COLO668 (cell line): ENCODE measurements at regions not wholly inside any gene's neighbourhood (a gene's known extent, or its start where the extent isn't known, plus 50 kb on each side); places are given as distances from the start of the nearest gene placed in this dataset.
"Not testable (repeated sequence)": the region's sequence is repeated elsewhere in the genome, so short reads cannot be mapped to it uniquely, and the experiment has no call there.

ENCODE experiments used
- DNase-seq: peaks from one replicate; lab custom pipeline; 2025; ENCODE audit not compliant: unreplicated experiment; lab: John Stamatoyannopoulos, UW

- DNase-seq, result no peak
Observed at GRCh38 chr6:80942911-80943310, 809.6 kb downstream of the TENT5A start.

GRCh38 chr6:80940976-80941375, 811.5 kb downstream of the TENT5A start:
- no peak for DNase-seq

- DNase-seq, result no peak
Observed at GRCh38 chr6:80940571-80940970, 811.9 kb downstream of the TENT5A start.

GRCh38 chr6:80939898-80940297, 812.6 kb downstream of the TENT5A start:
- DNase-seq, result no peak

GRCh38 chr6:80939480-80939879, 813.0 kb downstream of the TENT5A start:
- no peak for DNase-seq

GRCh38 chr6:80938131-80938530, 814.4 kb downstream of the TENT5A start:
- DNase-seq, result no peak

- no peak for DNase-seq
Observed at GRCh38 chr6:80932359-80932758, 820.1 kb downstream of the TENT5A start.

GRCh38 chr6:80930376-80930775, 822.1 kb downstream of the TENT5A start:
- DNase-seq, result no peak

GRCh38 chr6:80923816-80924215, 817.3 kb downstream of the BCKDHB start:
- DNase-seq, result no peak

GRCh38 chr6:80922916-80923455, 816.5 kb downstream of the BCKDHB start:
- no peak for DNase-seq

GRCh38 chr6:80921861-80922460, 815.5 kb downstream of the BCKDHB start:
- no peak for DNase-seq

GRCh38 chr6:80907831-80908230, 801.4 kb downstream of the BCKDHB start:
- DNase-seq, result no peak

GRCh38 chr6:80903711-80904110, 797.2 kb downstream of the BCKDHB start:
- no peak for DNase-seq

GRCh38 chr6:80886475-80886874, 780.0 kb downstream of the BCKDHB start:
- DNase-seq, result no peak

- no peak for DNase-seq
Observed at GRCh38 chr6:80872951-80873308, 766.5 kb downstream of the BCKDHB start.

GRCh38 chr6:80872199-80872950, 765.9 kb downstream of the BCKDHB start:
- no peak for DNase-seq

- no peak for DNase-seq
Observed at GRCh38 chr6:80862756-80863155, 756.3 kb downstream of the BCKDHB start.

- DNase-seq, result no peak
Observed at GRCh38 chr6:80860107-80860506, 753.6 kb downstream of the BCKDHB start.

- not testable (repeated sequence) for DNase-seq
Observed at GRCh38 chr6:80847973-80848372, 741.5 kb downstream of the BCKDHB start.

GRCh38 chr6:80832337-80832736, 725.9 kb downstream of the BCKDHB start:
- DNase-seq, result no peak

- DNase-seq, result no peak
Observed at GRCh38 chr6:80793411-80793810, 686.9 kb downstream of the BCKDHB start.

GRCh38 chr6:80792151-80792550, 685.7 kb downstream of the BCKDHB start:
- no peak for DNase-seq
